ENCODE measurements at regions not wholly inside any gene's neighbourhood (a gene's known extent, or its start where the extent isn't known, plus 50 kb on each side); places are given as distances from the start of the nearest gene placed in this dataset.

DNA sequence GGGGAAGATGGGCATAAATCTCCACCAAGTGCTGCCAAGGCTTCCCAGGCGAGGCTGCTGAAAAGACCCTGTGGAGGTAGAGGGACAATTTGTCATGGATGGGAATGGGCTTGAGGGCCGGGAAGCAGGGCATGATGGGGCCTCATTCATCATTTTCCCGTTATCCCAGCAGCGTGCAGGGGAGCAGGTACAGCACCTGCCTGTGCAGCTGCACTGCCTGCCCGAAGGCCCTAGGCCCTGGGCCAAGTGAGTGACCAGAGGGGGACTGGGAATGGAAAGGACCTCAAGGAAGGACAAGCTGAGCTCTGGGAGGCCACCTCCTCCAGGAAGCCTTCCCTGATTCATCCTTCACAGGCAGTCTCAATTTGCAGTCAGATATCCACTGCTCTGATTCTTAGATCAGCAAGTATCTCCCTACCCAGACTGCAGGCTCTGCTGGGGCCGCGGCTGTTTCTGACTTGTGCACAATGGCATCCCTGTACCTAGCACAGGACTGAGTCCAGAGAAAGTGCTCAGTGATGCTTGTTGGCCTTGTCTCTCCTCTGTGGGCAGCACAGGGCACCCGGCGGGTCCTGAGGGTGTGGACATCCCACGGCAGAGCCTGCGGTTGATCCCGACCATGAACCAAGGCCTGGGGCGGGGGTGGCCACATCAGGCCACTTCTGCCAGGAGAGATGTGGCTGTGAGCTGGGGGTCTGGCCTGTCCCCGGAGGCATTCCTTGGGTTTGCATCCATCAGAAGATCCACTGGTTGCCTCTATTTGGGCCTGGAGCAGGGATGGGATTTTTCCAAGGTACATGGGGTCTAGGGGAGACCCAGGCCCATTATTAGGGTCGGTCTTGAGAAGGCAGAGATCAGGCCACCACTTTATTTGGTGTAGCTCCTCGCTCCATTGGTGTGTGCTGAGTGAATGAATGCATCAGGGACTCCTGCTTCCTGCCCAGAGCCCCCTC is 167.3 kb upstream of the RTL1 start:
- Histone ChIP-seq H3K27ac (ENCODE audit: low read length) (no peak overlapping the region), H3K4me1 (ENCODE audit: control insufficient read depth, insufficient read depth, low read length) (peaks cover 11% of the 10 kb centered on the region), H3K27me3 (ENCODE audit: control insufficient read depth, insufficient read depth, low read length) (no peaks in the 10 kb centered on the region), H3K4me3 (ENCODE audit: low read length) (no peak overlapping the region), H3K36me3 (ENCODE audit: control insufficient read depth, insufficient read depth, low read length) (no peaks in the 10 kb centered on the region; the same call in 1 of the 2 replicates), H3K9me3 (ENCODE audit: control insufficient read depth, insufficient read depth, low read length) (no peaks in the 10 kb centered on the region)
- DNase-seq (ENCODE audit: low read depth, low spot score), result no peak
- no CpG with 5 or more reads among the region's 16 CpGs for WGBS (ENCODE audit: insufficient coverage, insufficient read length)

- Histone ChIP-seq H3K9me3 (ENCODE audit: control insufficient read depth, insufficient read depth, low read length) (no peaks in the 10 kb centered on the region), H3K4me3 (ENCODE audit: low read length) (no peak overlapping the region), H3K36me3 (ENCODE audit: control insufficient read depth, insufficient read depth, low read length) (no peaks in the 10 kb centered on the region), H3K27ac (ENCODE audit: low read length) (no peak overlapping the region), H3K27me3 (ENCODE audit: control insufficient read depth, insufficient read depth, low read length) (no peaks in the 10 kb centered on the region), H3K4me1 (ENCODE audit: control insufficient read depth, insufficient read depth, low read length) (peaks cover 11% of the 10 kb centered on the region)
- no peak for DNase-seq (ENCODE audit: low read depth, low spot score)
- WGBS (ENCODE audit: insufficient coverage, insufficient read length), result no CpG with 5 or more reads among the region's 12 CpGs
These were observed 168.0 kb upstream of the RTL1 start for GRCh38 chr14:101071493-101071906.

DNA sequence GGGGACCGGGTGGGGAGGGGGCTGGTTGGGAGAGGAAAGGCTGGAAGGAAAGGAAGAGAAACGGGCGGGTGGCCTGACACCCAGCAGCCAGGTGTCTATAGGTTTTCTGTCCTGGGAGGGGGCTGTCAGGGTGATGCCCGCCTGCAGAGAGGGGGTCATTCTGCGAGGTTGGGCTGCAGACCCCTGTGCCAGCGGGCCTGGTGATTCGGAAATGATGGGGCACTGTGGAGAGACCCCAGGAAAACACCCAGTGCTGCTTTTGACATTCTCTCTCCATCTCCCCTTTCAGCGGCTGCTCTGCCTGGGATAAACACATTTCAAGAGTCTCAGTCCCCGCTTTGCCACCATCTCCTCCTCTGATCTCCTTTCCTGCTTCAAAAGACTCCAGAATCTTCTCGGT is 168.5 kb upstream of the RTL1 start:
- Histone ChIP-seq H3K9me3 (ENCODE audit: control insufficient read depth, insufficient read depth, low read length) (no peaks in the 10 kb centered on the region), H3K27ac (ENCODE audit: low read length) (no peak overlapping the region), H3K4me1 (ENCODE audit: control insufficient read depth, insufficient read depth, low read length) (peaks cover 15% of the 10 kb centered on the region), H3K36me3 (ENCODE audit: control insufficient read depth, insufficient read depth, low read length) (no peaks in the 10 kb centered on the region), H3K4me3 (ENCODE audit: low read length) (no peak overlapping the region), H3K27me3 (ENCODE audit: control insufficient read depth, insufficient read depth, low read length) (no peaks in the 10 kb centered on the region)
- no CpG with 5 or more reads among the region's 10 CpGs for WGBS (ENCODE audit: insufficient coverage, insufficient read length)
- no peak for DNase-seq (ENCODE audit: low read depth, low spot score)

GRCh38 chr14:101072531-101072930 is 169.0 kb upstream of the RTL1 start:
- no CpG with 5 or more reads among the region's 16 CpGs for WGBS (ENCODE audit: insufficient coverage, insufficient read length)
- Histone ChIP-seq H3K4me3 (ENCODE audit: low read length) (no peak overlapping the region), H3K4me1 (ENCODE audit: control insufficient read depth, insufficient read depth, low read length) (peaks cover 15% of the 10 kb centered on the region), H3K36me3 (ENCODE audit: control insufficient read depth, insufficient read depth, low read length) (no peaks in the 10 kb centered on the region), H3K27me3 (ENCODE audit: control insufficient read depth, insufficient read depth, low read length) (no peaks in the 10 kb centered on the region), H3K9me3 (ENCODE audit: control insufficient read depth, insufficient read depth, low read length) (no peaks in the 10 kb centered on the region), H3K27ac (ENCODE audit: low read length) (no peak overlapping the region)
- no peak for DNase-seq (ENCODE audit: low read depth, low spot score)

DNA sequence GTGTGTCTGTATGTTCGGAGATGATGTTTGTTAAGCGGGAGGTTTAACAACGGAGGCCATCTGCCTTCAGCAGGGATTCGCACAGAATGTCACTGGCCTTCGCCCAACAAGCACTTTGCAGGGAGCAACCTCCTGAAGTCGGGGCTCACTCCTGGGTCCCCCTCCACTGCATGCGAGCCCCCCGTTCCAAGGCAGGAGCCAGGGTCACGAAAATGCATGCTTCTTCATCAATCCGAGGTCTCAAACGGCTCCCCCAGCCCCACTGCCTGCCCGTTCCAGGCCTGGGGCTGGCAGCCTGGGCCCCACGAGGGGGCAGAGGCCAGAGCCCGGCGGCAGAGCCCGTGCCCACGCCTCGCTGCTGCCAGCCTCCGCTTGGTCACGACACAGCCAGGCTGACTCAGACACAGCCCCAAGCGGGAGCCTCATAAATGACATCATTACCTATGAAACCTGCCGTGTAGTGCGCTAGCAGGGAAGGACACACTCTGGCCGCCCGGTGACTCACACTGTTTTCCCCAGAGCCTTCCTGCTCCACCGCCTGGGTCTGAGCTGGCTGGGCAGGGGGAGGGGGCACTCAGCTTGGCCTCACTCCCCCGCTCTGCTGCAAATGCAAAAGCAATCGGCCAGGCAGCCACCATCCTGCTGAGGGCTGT is 169.5 kb upstream of the RTL1 start:
- H3K27me3 ChIP-seq (ENCODE audit: control insufficient read depth, insufficient read depth, low read length), result no peaks in the 10 kb centered on the region
- H3K4me1 ChIP-seq (ENCODE audit: control insufficient read depth, insufficient read depth, low read length), result peaks cover 15% of the 10 kb centered on the region
- H3K4me3 ChIP-seq (ENCODE audit: low read length), result no peak overlapping the region
- H3K9me3 ChIP-seq (ENCODE audit: control insufficient read depth, insufficient read depth, low read length), result no peaks in the 10 kb centered on the region
- no peaks in the 10 kb centered on the region for H3K36me3 ChIP-seq (ENCODE audit: control insufficient read depth, insufficient read depth, low read length)
- peak; percentile 25 for DNase-seq (ENCODE audit: low read depth, low spot score)
- no peak overlapping the region for H3K27ac ChIP-seq (ENCODE audit: low read length)
- no CpG with 5 or more reads among the region's 28 CpGs for WGBS (ENCODE audit: insufficient coverage, insufficient read length)

- WGBS (ENCODE audit: insufficient coverage, insufficient read length), result no CpG with 5 or more reads among the region's 7 CpGs
- H3K27me3 ChIP-seq (ENCODE audit: control insufficient read depth, insufficient read depth, low read length), result no peaks in the 10 kb centered on the region
- no peak for DNase-seq (ENCODE audit: low read depth, low spot score)
- no peak overlapping the region for H3K4me3 ChIP-seq (ENCODE audit: low read length)
- peaks cover 15% of the 10 kb centered on the region for H3K4me1 ChIP-seq (ENCODE audit: control insufficient read depth, insufficient read depth, low read length)
- no peak overlapping the region for H3K27ac ChIP-seq (ENCODE audit: low read length)
- no peaks in the 10 kb centered on the region for H3K36me3 ChIP-seq (ENCODE audit: control insufficient read depth, insufficient read depth, low read length)
- no peaks in the 10 kb centered on the region for H3K9me3 ChIP-seq (ENCODE audit: control insufficient read depth, insufficient read depth, low read length)
These were observed 170.1 kb upstream of the RTL1 start for GRCh38 chr14:101073598-101073965.

- H3K9me3 ChIP-seq (ENCODE audit: control insufficient read depth, insufficient read depth, low read length), result no peaks in the 10 kb centered on the region
- H3K27ac ChIP-seq (ENCODE audit: low read length), result no peak overlapping the region
- no peak for DNase-seq (ENCODE audit: low read depth, low spot score)
- no peak overlapping the region for H3K4me3 ChIP-seq (ENCODE audit: low read length)
- no CpG with 5 or more reads among the region's 13 CpGs for WGBS (ENCODE audit: insufficient coverage, insufficient read length)
- H3K4me1 ChIP-seq (ENCODE audit: control insufficient read depth, insufficient read depth, low read length), result peaks cover 15% of the 10 kb centered on the region
- H3K27me3 ChIP-seq (ENCODE audit: control insufficient read depth, insufficient read depth, low read length), result no peaks in the 10 kb centered on the region
- H3K36me3 ChIP-seq (ENCODE audit: control insufficient read depth, insufficient read depth, low read length), result no peaks in the 10 kb centered on the region
These were observed 170.9 kb upstream of the RTL1 start for GRCh38 chr14:101074196-101075024.

DNA sequence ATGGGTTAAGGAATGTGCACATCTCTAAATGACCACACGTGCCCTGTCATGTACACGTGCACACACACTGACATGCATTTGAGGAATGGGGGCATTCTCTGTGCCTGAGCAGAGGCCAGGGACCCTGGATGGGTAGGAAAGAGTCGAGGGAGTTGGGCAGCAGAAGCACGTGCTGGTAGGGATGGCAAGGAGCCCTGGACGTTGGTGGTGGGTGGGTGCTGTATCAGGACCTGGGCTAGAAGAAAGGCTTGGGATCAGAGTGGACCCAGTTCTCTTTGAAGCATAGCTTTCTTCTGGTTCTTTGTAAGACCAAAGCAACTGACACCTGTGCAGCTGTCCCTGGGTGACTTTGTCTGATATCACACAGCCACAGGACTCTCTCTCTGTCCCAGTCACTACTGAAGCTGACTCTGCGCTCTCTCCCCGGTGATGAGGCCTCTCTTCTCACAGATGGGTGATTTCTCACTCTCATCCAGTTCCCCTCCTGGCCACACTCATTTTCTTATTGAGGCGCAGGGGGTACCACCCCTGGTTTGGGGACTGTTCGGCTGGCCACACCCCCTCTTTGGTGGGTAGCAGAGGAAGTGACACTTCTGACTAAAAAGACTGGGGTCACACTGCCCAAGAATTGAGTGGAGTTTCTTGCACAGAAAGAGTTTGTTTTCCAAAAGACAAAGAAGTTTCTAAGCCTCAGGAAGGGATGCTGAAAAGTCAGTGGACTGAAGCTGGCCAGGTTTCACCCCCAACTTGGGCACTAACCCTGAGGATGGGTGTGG is 171.7 kb upstream of the RTL1 start:
- no peaks in the 10 kb centered on the region for H3K9me3 ChIP-seq (ENCODE audit: control insufficient read depth, insufficient read depth, low read length)
- H3K27me3 ChIP-seq (ENCODE audit: control insufficient read depth, insufficient read depth, low read length), result no peaks in the 10 kb centered on the region
- no peak overlapping the region for H3K4me3 ChIP-seq (ENCODE audit: low read length)
- H3K27ac ChIP-seq (ENCODE audit: low read length), result no peak overlapping the region
- WGBS (ENCODE audit: insufficient coverage, insufficient read length), result no CpG with 5 or more reads among the region's 9 CpGs
- H3K4me1 ChIP-seq (ENCODE audit: control insufficient read depth, insufficient read depth, low read length), result peaks cover 15% of the 10 kb centered on the region
- no peaks in the 10 kb centered on the region for H3K36me3 ChIP-seq (ENCODE audit: control insufficient read depth, insufficient read depth, low read length)
- DNase-seq (ENCODE audit: low read depth, low spot score), result no peak

- peaks cover 15% of the 10 kb centered on the region for H3K4me1 ChIP-seq (ENCODE audit: control insufficient read depth, insufficient read depth, low read length)
- H3K36me3 ChIP-seq (ENCODE audit: control insufficient read depth, insufficient read depth, low read length), result no peaks in the 10 kb centered on the region
- H3K27ac ChIP-seq (ENCODE audit: low read length), result no peak overlapping the region
- H3K9me3 ChIP-seq (ENCODE audit: control insufficient read depth, insufficient read depth, low read length), result no peaks in the 10 kb centered on the region
- no peak overlapping the region for H3K4me3 ChIP-seq (ENCODE audit: low read length)
- WGBS (ENCODE audit: insufficient coverage, insufficient read length), result no CpG with 5 or more reads among the region's 15 CpGs
- no peaks in the 10 kb centered on the region for H3K27me3 ChIP-seq (ENCODE audit: control insufficient read depth, insufficient read depth, low read length)
- no peak for DNase-seq (ENCODE audit: low read depth, low spot score)
These were observed 172.4 kb upstream of the RTL1 start for GRCh38 chr14:101075801-101076413.
